OCI-LY7 (cell line): ENCODE measurements at regions not wholly inside any gene's neighbourhood (a gene's known extent, or its start where the extent isn't known, plus 50 kb on each side); places are given as distances from the start of the nearest gene placed in this dataset.

Experiments
- BruUV-seq: library from RNA; stranded (reverse); fragments of 400-500 nt; replicated peaks from 2 replicates; lab custom pipeline; 2021; lab: Mats Ljungman, UMichigan
- CTCF ChIA-PET: fragments of 300-600 bp; sonication (Branson Sonifier 250); formaldehyde crosslinking; loops from one replicate; lab custom pipeline; 2022; ENCODE audit warnings: antibody characterized with exemption; ENCODE audit not compliant: unreplicated experiment; lab: Charles Lee
- POLR2A ChIA-PET: fragments of 300-600 bp; sonication (Branson Sonifier 250); formaldehyde crosslinking; loops from one replicate; lab custom pipeline; 2022; ENCODE audit warnings: antibody characterized with exemption; lab: Charles Lee
- DNase-seq: peaks from one replicate; pipeline ENCODE4 v3.0.0-alpha.2; 2015; ENCODE audit warnings: low spot score
- H2AFZ ChIP-seq: fragments of 200-600 bp; sonication (generic), shearing (Covaris generic); 2 replicates; pipeline ENCODE4 v1.6.1; 2014; ENCODE audit warnings: mild to moderate bottlenecking, antibody characterized with exemption, low read length, moderate library complexity
- H3K27ac ChIP-seq: fragments of 200-600 bp; sonication (generic); 2 replicates; pipeline ENCODE4 v1.5.1; 2014; ENCODE audit warnings: mixed run types, low read depth, mild to moderate bottlenecking, moderate library complexity, low read length, inconsistent platforms; ENCODE audit not compliant: poor library complexity, severe bottlenecking
- H3K36me3 ChIP-seq: fragments of 200-600 bp; sonication (generic); 2 replicates; pipeline ENCODE4 v1.6.1; 2014; ENCODE audit warnings: mild to moderate bottlenecking, antibody characterized with exemption, low read length, moderate library complexity, mixed read lengths; ENCODE audit not compliant: insufficient read depth
- H3K4me1 ChIP-seq: fragments of 200-600 bp; sonication (generic); 2 replicates; pipeline ENCODE4 v1.5.1; 2014; ENCODE audit warnings: mild to moderate bottlenecking, low read length; ENCODE audit not compliant: insufficient read depth, poor library complexity, severe bottlenecking
- H3K4me2 ChIP-seq: fragments of 200-600 bp; sonication (generic); 2 replicates; pipeline ENCODE4 v1.6.1; 2014; ENCODE audit warnings: mild to moderate bottlenecking, low read length
- H3K4me3 ChIP-seq: fragments of 200-600 bp; sonication (generic); 2 replicates; pipeline ENCODE4 v1.5.1; 2014; ENCODE audit warnings: mild to moderate bottlenecking, low read depth, low read length; ENCODE audit not compliant: poor library complexity, severe bottlenecking
- H3K79me2 ChIP-seq: fragments of 200-600 bp; sonication (generic); 2 replicates; pipeline ENCODE4 v1.6.1; 2016; ENCODE audit warnings: low read depth, mild to moderate bottlenecking, low read length, moderate library complexity, mixed read lengths; ENCODE audit not compliant: insufficient read depth
- H3K9me2 ChIP-seq: fragments of 200-600 bp; sonication (generic); 2 replicates; pipeline ENCODE4 v1.6.1; 2016; ENCODE audit warnings: mild to moderate bottlenecking, low read length, mixed read lengths; ENCODE audit not compliant: insufficient read depth
- H3K9me3 ChIP-seq: fragments of 200-600 bp; sonication (generic); 2 replicates; pipeline ENCODE4 v1.6.1; 2014; ENCODE audit warnings: mild to moderate bottlenecking, mixed run types, low read length, mixed read lengths
- H4K20me1 ChIP-seq: fragments of 200-600 bp; sonication (generic); 2 replicates; pipeline ENCODE4 v1.6.1; 2014; ENCODE audit warnings: mild to moderate bottlenecking, antibody characterized with exemption, low read length, moderate library complexity, mixed read lengths; ENCODE audit not compliant: insufficient read depth
- CTCF ChIP-seq: fragments of 200-600 bp; sonication (generic); conservative IDR thresholded peaks from 2 replicates; pipeline ENCODE4 v1.5.1; 2014; ENCODE audit warnings: mild to moderate bottlenecking, antibody characterized with exemption, low read length, moderate library complexity, mixed read lengths
- EZH2phosphoT487 ChIP-seq: fragments of 200-600 bp; sonication (generic); IDR thresholded peaks from 2 replicates; pipeline ENCODE4 v1.6.1; 2018; ENCODE audit warnings: low read depth, borderline replicate concordance, mild to moderate bottlenecking, mixed run types, antibody characterized with exemption, low read length, moderate library complexity, mixed read lengths
- intact Hi-C: fragments of 100-400 bp; cut with micrococcal nuclease; formaldehyde crosslinking; loops from one replicate; pipeline ENCODE4 v1.10.0; 2022; ENCODE audit not compliant: unreplicated experiment

- H3K79me2 ChIP-seq, result no peaks in the 10 kb centered on the region
- TF ChIP-seq CTCF (no peak), EZH2phosphoT487 (no peak)
- no peaks in the 10 kb centered on the region for H3K4me1 ChIP-seq
- ChIA-PET POLR2A (no interaction called here), CTCF (no interaction called here)
- no TSS peak for BruUV-seq
- H3K4me2 ChIP-seq, result no peak overlapping the region
- no peaks in the 10 kb centered on the region for H3K36me3 ChIP-seq
- no peaks in the 10 kb centered on the region for H3K9me2 ChIP-seq
- intact Hi-C loops, result no loop called here
- H3K9me3 ChIP-seq, result 0 out of 2 replicates have a peak, but pooled peaks cover 3% of the 10 kb centered on the region
- no peak overlapping the region for H3K4me3 ChIP-seq
- no peaks in the 10 kb centered on the region for H4K20me1 ChIP-seq
- DNase-seq, result no peak
- H3K27ac ChIP-seq, result no peak overlapping the region
- no peak overlapping the region for H2AFZ ChIP-seq
These were observed 251.1 kb downstream of the PAX1 start for GRCh38 chr20:21956591-21956990.

GRCh38 chr20:21947406-21947805 is 241.9 kb downstream of the PAX1 start:
- CTCF ChIA-PET, result no interaction called here
- POLR2A ChIA-PET, result interaction anchor here (0.6 kb wide), 1 partner anchor 230 kb away, joined by 3 read pairs; no protein-coding TSS in a partner anchor
- no TSS peak for BruUV-seq
- Histone ChIP-seq H3K4me2 (no peak overlapping the region), H3K36me3 (no peaks in the 10 kb centered on the region), H3K79me2 (no peaks in the 10 kb centered on the region), H3K9me3 (no peaks in the 10 kb centered on the region), H3K4me3 (no peak overlapping the region), H2AFZ (no peak overlapping the region), H4K20me1 (no peaks in the 10 kb centered on the region), H3K9me2 (no peaks in the 10 kb centered on the region), H3K4me1 (no peaks in the 10 kb centered on the region), H3K27ac (no peak overlapping the region)
- no peak for DNase-seq
- no peak for TF ChIP-seq CTCF
- TF ChIP-seq EZH2phosphoT487, result no peak
- intact Hi-C loops, result no loop called here

- no peaks in the 10 kb centered on the region for H3K9me3 ChIP-seq
- no peak for TF ChIP-seq CTCF
- H3K36me3 ChIP-seq, result no peaks in the 10 kb centered on the region
- H3K4me3 ChIP-seq, result no peak overlapping the region
- H3K27ac ChIP-seq, result no peak overlapping the region
- no peak for DNase-seq
- H2AFZ ChIP-seq, result no peak overlapping the region
- ChIA-PET POLR2A (no interaction called here), CTCF (no interaction called here)
- no peaks in the 10 kb centered on the region for H3K79me2 ChIP-seq
- intact Hi-C loops, result no loop called here
- no peaks in the 10 kb centered on the region for H4K20me1 ChIP-seq
- no peak overlapping the region for H3K4me2 ChIP-seq
- no peaks in the 10 kb centered on the region for H3K9me2 ChIP-seq
- BruUV-seq, result no TSS peak
- H3K4me1 ChIP-seq, result no peaks in the 10 kb centered on the region
These were observed 238.8 kb downstream of the PAX1 start for GRCh38 chr20:21944227-21944626.
